Osteoblast (primary cell): ENCODE measurements at regions not wholly inside any gene's neighbourhood (a gene's known extent, or its start where the extent isn't known, plus 50 kb on each side); places are given as distances from the start of the nearest gene placed in this dataset.
A peak's percentile ranks its signal among the peaks of the same experiment; 100 is the strongest.

Source experiments
- DNase-seq: peaks from one replicate; pipeline ENCODE4 v3.0.0; 2011; ENCODE audit warnings: low spot score, mixed read lengths; ENCODE audit not compliant: insufficient read length; ENCODE audit errors: missing footprints
- H2AFZ ChIP-seq: 2 replicates; pipeline ENCODE4 v1.6.0; 2011; ENCODE audit warnings: mild to moderate bottlenecking, low read length
- H3K27ac ChIP-seq: 2 replicates; pipeline ENCODE4 v1.5.1; 2011; ENCODE audit warnings: mild to moderate bottlenecking, low read depth, low read length, moderate library complexity
- H3K27me3 ChIP-seq: 2 replicates; pipeline ENCODE4 v1.6.0; 2012; ENCODE audit warnings: mild to moderate bottlenecking, control low read depth, inconsistent platforms, low read length, moderate library complexity; ENCODE audit not compliant: insufficient read depth
- H3K36me3 ChIP-seq: 2 replicates; pipeline ENCODE4 v1.5.1; 2011; ENCODE audit warnings: mild to moderate bottlenecking, low read length, control low read depth, moderate library complexity; ENCODE audit not compliant: insufficient read depth
- H3K4me1 ChIP-seq: 2 replicates; pipeline ENCODE4 v1.5.1; 2011; ENCODE audit warnings: mild to moderate bottlenecking, low read length, control low read depth, moderate library complexity; ENCODE audit not compliant: insufficient read depth
- H3K4me2 ChIP-seq: 2 replicates; pipeline ENCODE4 v1.6.0; 2011; ENCODE audit warnings: mild to moderate bottlenecking, low read length; ENCODE audit not compliant: insufficient read depth
- H3K4me3 ChIP-seq: fragments of 200-600 bp; sonication (generic); 3 replicates; pipeline ENCODE4 v1.5.1; 2012; ENCODE audit warnings: mild to moderate bottlenecking, low read length, inconsistent platforms; ENCODE audit not compliant: insufficient read depth
- H3K79me2 ChIP-seq: 2 replicates; pipeline ENCODE4 v1.6.0; 2012; ENCODE audit warnings: mild to moderate bottlenecking, low read length, control low read depth, inconsistent platforms; ENCODE audit not compliant: insufficient read depth
- H3K9me3 ChIP-seq: 2 replicates; pipeline ENCODE4 v1.5.1; 2011; ENCODE audit warnings: low read depth, low read length, control low read depth
- H4K20me1 ChIP-seq: 2 replicates; pipeline ENCODE4 v1.6.0; 2012; ENCODE audit warnings: mild to moderate bottlenecking, low read length, control low read depth; ENCODE audit not compliant: insufficient read depth
- CTCF ChIP-seq: IDR thresholded peaks from 2 replicates; pipeline ENCODE4 v1.5.1; 2011; ENCODE audit warnings: mild to moderate bottlenecking, low read depth, low read length, moderate library complexity; ENCODE audit errors: extremely low read depth

GRCh38 chr13:23021906-23022305 is 158.9 kb upstream of the SGCG start:
- Histone ChIP-seq H3K4me2 (no peak overlapping the region), H3K79me2 (no peaks in the 10 kb centered on the region), H4K20me1 (no peaks in the 10 kb centered on the region), H3K9me3 (no peaks in the 10 kb centered on the region), H2AFZ (no peak overlapping the region), H3K36me3 (no peaks in the 10 kb centered on the region), H3K27ac (no peak overlapping the region), H3K4me3 (no peak overlapping the region), H3K27me3 (no peaks in the 10 kb centered on the region), H3K4me1 (no peaks in the 10 kb centered on the region)
- DNase-seq, result no peak
- TF ChIP-seq CTCF, result no peak

DNA sequence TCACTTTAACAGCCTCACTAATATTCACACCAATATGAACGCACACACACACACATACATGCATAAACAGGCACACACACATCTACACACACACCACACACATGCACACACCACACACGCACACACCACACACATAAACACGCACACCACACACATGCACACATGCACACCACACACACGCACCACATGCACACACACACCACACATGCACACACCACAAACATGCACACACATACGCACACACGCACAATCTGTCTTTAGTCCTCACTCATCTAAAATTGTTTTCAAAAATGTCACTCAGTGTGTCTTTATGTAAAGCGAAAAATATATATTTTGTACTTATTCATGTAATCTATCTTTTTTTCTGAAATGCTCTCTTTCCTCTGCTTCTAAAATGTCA is 158.1 kb upstream of the SGCG start:
- no peak for TF ChIP-seq CTCF
- Histone ChIP-seq H3K4me3 (no peak overlapping the region), H3K36me3 (no peaks in the 10 kb centered on the region), H3K79me2 (no peaks in the 10 kb centered on the region), H3K27ac (no peak overlapping the region), H3K4me1 (no peaks in the 10 kb centered on the region), H3K9me3 (no peaks in the 10 kb centered on the region), H4K20me1 (no peaks in the 10 kb centered on the region), H2AFZ (no peak overlapping the region), H3K4me2 (no peak overlapping the region), H3K27me3 (no peaks in the 10 kb centered on the region)
- peak; percentile 3 for DNase-seq

GRCh38 chr13:23025864-23026608 is 154.7 kb upstream of the SGCG start:
- TF ChIP-seq CTCF, result no peak
- no peak overlapping the region for H3K27ac ChIP-seq
- DNase-seq, result no peak
- H4K20me1 ChIP-seq, result no peaks in the 10 kb centered on the region
- no peak overlapping the region for H3K4me3 ChIP-seq
- H3K4me2 ChIP-seq, result no peak overlapping the region
- no peaks in the 10 kb centered on the region for H3K27me3 ChIP-seq
- H3K36me3 ChIP-seq, result no peaks in the 10 kb centered on the region
- H2AFZ ChIP-seq, result no peak overlapping the region
- H3K79me2 ChIP-seq, result no peaks in the 10 kb centered on the region
- H3K4me1 ChIP-seq, result no peaks in the 10 kb centered on the region
- H3K9me3 ChIP-seq, result no peaks in the 10 kb centered on the region

DNA sequence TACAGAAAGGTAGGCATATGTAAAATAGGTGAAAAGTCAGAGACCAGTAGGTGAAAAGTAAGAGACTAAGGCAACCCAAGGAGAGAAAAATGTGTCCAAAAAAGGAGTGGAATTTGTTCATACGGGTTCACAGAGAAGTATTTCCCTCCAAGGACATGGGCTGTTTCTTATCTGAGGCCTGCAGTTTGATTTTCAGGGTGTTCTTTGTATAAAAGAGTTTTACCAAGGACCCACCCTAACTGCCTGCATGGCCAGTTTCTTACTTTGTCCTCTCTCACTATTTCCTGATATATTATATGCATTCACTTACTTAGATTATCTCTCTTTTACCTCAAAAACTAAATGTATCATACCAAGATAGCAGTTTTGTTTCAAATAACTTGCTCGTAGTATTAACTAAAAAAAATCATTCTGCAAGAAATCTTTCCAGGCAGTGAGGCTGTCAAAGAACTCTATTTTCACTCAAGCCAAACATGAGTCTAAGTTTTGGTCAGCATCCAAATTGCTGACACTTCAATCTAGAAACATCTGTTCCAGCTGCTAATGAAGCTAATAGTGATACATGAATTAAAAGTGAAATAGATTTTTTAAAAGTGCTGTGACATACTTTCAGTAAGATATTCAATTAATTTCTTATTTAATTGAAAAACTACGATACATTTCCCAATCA is 141.4 kb upstream of the SGCG start:
- H3K4me3 ChIP-seq, result no peak overlapping the region
- H3K27me3 ChIP-seq, result no peaks in the 10 kb centered on the region
- H3K4me2 ChIP-seq, result no peak overlapping the region
- no peaks in the 10 kb centered on the region for H3K9me3 ChIP-seq
- no peak for DNase-seq
- no peak overlapping the region for H3K27ac ChIP-seq
- no peaks in the 10 kb centered on the region for H3K36me3 ChIP-seq
- H3K4me1 ChIP-seq, result no peaks in the 10 kb centered on the region
- no peaks in the 10 kb centered on the region for H3K79me2 ChIP-seq
- H2AFZ ChIP-seq, result no peak overlapping the region
- no peaks in the 10 kb centered on the region for H4K20me1 ChIP-seq
- no peak for TF ChIP-seq CTCF
